WTC11 (cell line): ENCODE measurements at regions not wholly inside any gene's neighbourhood (a gene's known extent, or its start where the extent isn't known, plus 50 kb on each side); places are given as distances from the start of the nearest gene placed in this dataset.

Experiments
- ATAC-seq: fragments of 200-7000 bp; cut with Tn5 transposase; 2 replicates; pipeline ENCODE4 v1.10.0; 2021; ENCODE audit warnings: mild to moderate bottlenecking, moderate library complexity
- CTCF ChIA-PET: fragments of 300-600 bp; sonication (Branson Sonifier 250); formaldehyde crosslinking; loops from one replicate; lab custom pipeline; 2021; ENCODE audit warnings: antibody characterized with exemption; lab: Charles Lee
- POLR2A ChIA-PET: fragments of 350-600 bp; sonication (Branson Sonifier 250); formaldehyde crosslinking; loops from one replicate; lab custom pipeline; 2021; ENCODE audit warnings: antibody characterized with exemption; lab: Charles Lee
- DNase-seq: peaks from one replicate; pipeline ENCODE4 v3.0.0; 2021; ENCODE audit warnings: low spot score
- H3K27ac Mint-ChIP-seq: 2 replicates; pipeline ENCODE4 v1.8.0; 2021; ENCODE audit warnings: mixed read lengths
- H3K27me3 Mint-ChIP-seq: 2 replicates; pipeline ENCODE4 v1.8.0; 2021; ENCODE audit warnings: low read depth, mild to moderate bottlenecking, moderate library complexity, mixed read lengths
- H3K36me3 Mint-ChIP-seq: 2 replicates; pipeline ENCODE4 v1.8.0; 2021; ENCODE audit warnings: mixed read lengths
- H3K4me1 Mint-ChIP-seq: 2 replicates; pipeline ENCODE4 v1.8.0; 2022; ENCODE audit warnings: mixed read lengths
- H3K4me3 Mint-ChIP-seq: 2 replicates; pipeline ENCODE4 v1.8.0; 2021; ENCODE audit warnings: mild to moderate bottlenecking, moderate library complexity, mixed read lengths
- H3K9me3 Mint-ChIP-seq: 2 replicates; pipeline ENCODE4 v1.8.0; 2021; ENCODE audit warnings: mixed read lengths
- AFF4 ChIP-seq: sonication (generic); formaldehyde crosslinking; IDR thresholded peaks from 2 replicates; pipeline ENCODE4 v1.8.1; 2023; ENCODE audit warnings: mild to moderate bottlenecking, missing genetic modification reagents, borderline replicate concordance
- ATF3 ChIP-seq: sonication (generic); formaldehyde crosslinking; conservative IDR thresholded peaks from 2 replicates; pipeline ENCODE4 v1.8.1; 2022; ENCODE audit warnings: mild to moderate bottlenecking, missing genetic modification reagents
- CREB1 ChIP-seq: sonication (generic); formaldehyde crosslinking; IDR thresholded peaks from 2 replicates; pipeline ENCODE4 v1.8.0; 2023; ENCODE audit warnings: mild to moderate bottlenecking, missing genetic modification reagents
- EMX1 ChIP-seq: fragments of 250-450 bp; sonication (Bioruptor Pico); IDR thresholded peaks from 2 replicates; pipeline ENCODE4 v1.8.0; 2021; ENCODE audit warnings: mild to moderate bottlenecking
- ETV6 ChIP-seq: sonication (generic); formaldehyde crosslinking; IDR thresholded peaks from 2 replicates; pipeline ENCODE4 v1.8.1; 2022; ENCODE audit warnings: mild to moderate bottlenecking, missing genetic modification reagents
- FOXJ3 ChIP-seq: sonication (generic); formaldehyde crosslinking; IDR thresholded peaks from 2 replicates; pipeline ENCODE4 v1.9.0; 2021; ENCODE audit warnings: missing genetic modification reagents, mild to moderate bottlenecking, borderline replicate concordance
- FOXP4 ChIP-seq: sonication (generic); formaldehyde crosslinking; IDR thresholded peaks from 2 replicates; pipeline ENCODE4 v1.8.0; 2022; ENCODE audit warnings: mild to moderate bottlenecking, missing genetic modification reagents
- GABPB1 ChIP-seq: sonication (generic); formaldehyde crosslinking; IDR thresholded peaks from 2 replicates; pipeline ENCODE4 v1.8.1; 2023; ENCODE audit warnings: mild to moderate bottlenecking, missing genetic modification reagents
- NFATC4 ChIP-seq: fragments of 250-450 bp; sonication (Bioruptor Pico); IDR thresholded peaks from 2 replicates; pipeline ENCODE4 v1.9.0; 2021; ENCODE audit warnings: mild to moderate bottlenecking
- RORB ChIP-seq: fragments of 250-450 bp; sonication (Bioruptor Pico); IDR thresholded peaks from 2 replicates; pipeline ENCODE4 v1.9.0; 2021; ENCODE audit warnings: mild to moderate bottlenecking
- SMAD4 ChIP-seq: sonication (generic); formaldehyde crosslinking; IDR thresholded peaks from 2 replicates; pipeline ENCODE4 v1.8.0; 2022; ENCODE audit warnings: mild to moderate bottlenecking, missing genetic modification reagents
- STAT6 ChIP-seq: sonication (generic); formaldehyde crosslinking; conservative IDR thresholded peaks from 2 replicates; pipeline ENCODE4 v1.8.1; 2023; ENCODE audit warnings: mild to moderate bottlenecking, low read depth, missing genetic modification reagents, moderate library complexity
- TCF7 ChIP-seq: sonication (generic); formaldehyde crosslinking; IDR thresholded peaks from 2 replicates; pipeline ENCODE4 v1.8.0; 2022; ENCODE audit warnings: mild to moderate bottlenecking, low read depth, missing genetic modification reagents, moderate library complexity
- ZNF138 ChIP-seq: sonication (generic); formaldehyde crosslinking; conservative IDR thresholded peaks from 2 replicates; pipeline ENCODE4 v1.8.1; 2022; ENCODE audit warnings: mild to moderate bottlenecking, moderate library complexity, missing genetic modification reagents
- ZNF219 ChIP-seq: sonication (generic); formaldehyde crosslinking; IDR thresholded peaks from 2 replicates; pipeline ENCODE4 v1.8.0; 2023; ENCODE audit warnings: missing genetic modification reagents, mild to moderate bottlenecking, borderline replicate concordance
- ZNF423 ChIP-seq: fragments of 250-450 bp; sonication (Bioruptor Pico); IDR thresholded peaks from 2 replicates; pipeline ENCODE4 v2.1.2; 2022; ENCODE audit warnings: mild to moderate bottlenecking, moderate library complexity
- TF ChIP-seq, protein P1 (sequence below): sonication (generic); formaldehyde crosslinking; IDR thresholded peaks from 2 replicates; pipeline ENCODE4 v1.8.1; 2022; ENCODE audit warnings: mild to moderate bottlenecking, moderate library complexity, missing genetic modification reagents
- TF ChIP-seq, protein P2 (sequence below): sonication (generic); formaldehyde crosslinking; IDR thresholded peaks from 2 replicates; pipeline ENCODE4 v1.8.1; 2023; ENCODE audit warnings: mild to moderate bottlenecking, missing genetic modification reagents
- TF ChIP-seq, protein P3 (sequence below): sonication (generic); formaldehyde crosslinking; IDR thresholded peaks from 2 replicates; pipeline ENCODE4 v1.8.0; 2023; ENCODE audit warnings: missing genetic modification reagents

DNA sequence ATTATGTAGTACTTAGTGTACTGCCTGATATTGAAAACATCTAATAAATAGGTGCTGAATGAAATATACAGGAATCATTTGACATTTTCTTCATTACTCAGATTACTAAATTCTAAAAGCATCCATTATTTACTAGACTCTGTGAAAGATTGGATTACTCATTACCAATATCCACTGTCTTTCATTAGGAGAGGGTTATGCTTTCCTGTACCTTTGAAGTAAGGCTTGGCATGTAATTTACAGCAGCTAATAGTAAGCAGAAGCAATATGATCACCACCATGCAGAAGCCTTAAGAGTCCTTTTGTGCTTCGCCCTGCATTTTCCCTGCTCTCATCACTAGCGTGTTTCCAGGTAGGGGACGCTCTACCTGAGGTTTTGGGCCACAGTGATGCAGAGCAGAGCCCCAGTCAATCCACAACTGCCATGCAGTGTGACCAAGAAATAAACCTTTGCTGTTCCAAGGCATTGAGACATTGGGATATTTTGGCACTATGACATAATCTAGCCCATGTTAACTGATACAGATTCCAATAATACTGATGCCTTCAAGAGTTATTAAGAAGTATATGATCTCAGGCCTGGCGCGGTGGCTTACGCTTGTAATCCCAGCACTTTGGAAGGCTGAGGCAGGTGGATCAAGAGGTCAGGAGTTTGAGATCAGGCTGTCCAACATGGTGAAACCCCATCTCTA, 502.8 kb upstream of the MARCKS start:
- H3K4me3 Mint-ChIP-seq, result no peak overlapping the region
- no peaks in the 10 kb centered on the region for H3K9me3 Mint-ChIP-seq
- H3K27ac Mint-ChIP-seq, result no peak overlapping the region
- DNase-seq (no peak), ATAC-seq (no peak)
- H3K4me1 Mint-ChIP-seq, result no peaks in the 10 kb centered on the region; the same call in none of the 2 replicates
- no peaks in the 10 kb centered on the region for H3K27me3 Mint-ChIP-seq
- no peaks in the 10 kb centered on the region for H3K36me3 Mint-ChIP-seq
- ChIA-PET POLR2A (no interaction called here), CTCF (no interaction called here)
- TF ChIP-seq ETV6 (CRISPR knock-in tag) (no peak), FOXP4 (CRISPR knock-in tag) (no peak), NFATC4 (CRISPR knock-in tag) (no peak), ZNF138 (CRISPR knock-in tag) (no peak), FOXJ3 (CRISPR knock-in tag) (no peak)
- TF ChIP-seq, protein P1, sequence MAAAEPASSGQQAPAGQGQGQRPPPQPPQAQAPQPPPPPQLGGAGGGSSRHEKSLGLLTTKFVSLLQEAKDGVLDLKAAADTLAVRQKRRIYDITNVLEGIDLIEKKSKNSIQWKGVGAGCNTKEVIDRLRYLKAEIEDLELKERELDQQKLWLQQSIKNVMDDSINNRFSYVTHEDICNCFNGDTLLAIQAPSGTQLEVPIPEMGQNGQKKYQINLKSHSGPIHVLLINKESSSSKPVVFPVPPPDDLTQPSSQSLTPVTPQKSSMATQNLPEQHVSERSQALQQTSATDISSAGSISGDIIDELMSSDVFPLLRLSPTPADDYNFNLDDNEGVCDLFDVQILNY, result no peak
- TF ChIP-seq, protein P2, sequence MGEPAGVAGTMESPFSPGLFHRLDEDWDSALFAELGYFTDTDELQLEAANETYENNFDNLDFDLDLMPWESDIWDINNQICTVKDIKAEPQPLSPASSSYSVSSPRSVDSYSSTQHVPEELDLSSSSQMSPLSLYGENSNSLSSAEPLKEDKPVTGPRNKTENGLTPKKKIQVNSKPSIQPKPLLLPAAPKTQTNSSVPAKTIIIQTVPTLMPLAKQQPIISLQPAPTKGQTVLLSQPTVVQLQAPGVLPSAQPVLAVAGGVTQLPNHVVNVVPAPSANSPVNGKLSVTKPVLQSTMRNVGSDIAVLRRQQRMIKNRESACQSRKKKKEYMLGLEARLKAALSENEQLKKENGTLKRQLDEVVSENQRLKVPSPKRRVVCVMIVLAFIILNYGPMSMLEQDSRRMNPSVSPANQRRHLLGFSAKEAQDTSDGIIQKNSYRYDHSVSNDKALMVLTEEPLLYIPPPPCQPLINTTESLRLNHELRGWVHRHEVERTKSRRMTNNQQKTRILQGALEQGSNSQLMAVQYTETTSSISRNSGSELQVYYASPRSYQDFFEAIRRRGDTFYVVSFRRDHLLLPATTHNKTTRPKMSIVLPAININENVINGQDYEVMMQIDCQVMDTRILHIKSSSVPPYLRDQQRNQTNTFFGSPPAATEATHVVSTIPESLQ (CRISPR knock-in tag), result no peak
- TF ChIP-seq, protein P3, sequence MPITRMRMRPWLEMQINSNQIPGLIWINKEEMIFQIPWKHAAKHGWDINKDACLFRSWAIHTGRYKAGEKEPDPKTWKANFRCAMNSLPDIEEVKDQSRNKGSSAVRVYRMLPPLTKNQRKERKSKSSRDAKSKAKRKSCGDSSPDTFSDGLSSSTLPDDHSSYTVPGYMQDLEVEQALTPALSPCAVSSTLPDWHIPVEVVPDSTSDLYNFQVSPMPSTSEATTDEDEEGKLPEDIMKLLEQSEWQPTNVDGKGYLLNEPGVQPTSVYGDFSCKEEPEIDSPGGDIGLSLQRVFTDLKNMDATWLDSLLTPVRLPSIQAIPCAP (CRISPR knock-in tag), result no peak

DNA sequence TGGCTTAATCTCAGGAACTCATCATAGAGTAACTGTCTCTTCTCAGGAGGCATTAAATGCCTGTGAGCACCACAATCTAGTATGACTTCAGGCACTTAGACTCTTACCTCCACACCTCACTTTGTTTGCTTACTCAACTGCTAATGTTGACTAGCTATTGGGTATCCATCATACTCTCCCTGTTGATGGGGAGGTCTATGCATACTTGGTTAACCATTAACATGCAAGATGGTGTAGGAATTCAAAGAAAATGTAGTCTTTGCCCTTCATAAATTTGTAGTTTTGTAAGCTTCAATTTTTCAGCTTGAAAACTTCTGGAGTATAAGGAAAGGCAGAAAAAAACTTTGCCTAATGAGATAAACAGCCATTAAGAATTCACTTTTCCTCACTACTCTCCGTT, 501.0 kb upstream of the MARCKS start:
- Mint-ChIP-seq H3K36me3 (no peaks in the 10 kb centered on the region), H3K4me3 (no peak overlapping the region), H3K4me1 (peaks cover 14% of the 10 kb centered on the region), H3K9me3 (no peaks in the 10 kb centered on the region), H3K27me3 (no peaks in the 10 kb centered on the region), H3K27ac (no peak overlapping the region)
- no peak for DNase-seq
- POLR2A ChIA-PET, result no interaction called here
- CTCF ChIA-PET, result no interaction called here
- no peak for ATAC-seq
- TF ChIP-seq ATF3 (CRISPR knock-in tag), result no peak
- TF ChIP-seq GABPB1 (CRISPR knock-in tag), result 0 out of 2 replicates have a peak, but pooled peaks have one; percentile 32

- ATAC-seq (no peak), DNase-seq (no peak)
- ChIA-PET POLR2A (no interaction called here), CTCF (no interaction called here)
- Mint-ChIP-seq H3K4me1 (peaks cover 21% of the 10 kb centered on the region), H3K36me3 (no peaks in the 10 kb centered on the region), H3K27ac (no peak overlapping the region), H3K9me3 (no peaks in the 10 kb centered on the region), H3K27me3 (no peaks in the 10 kb centered on the region), H3K4me3 (no peak overlapping the region)
- no peak for TF ChIP-seq RORB (CRISPR knock-in tag)
- no peak for TF ChIP-seq ZNF219
- no peak for TF ChIP-seq SMAD4 (CRISPR knock-in tag)
- TF ChIP-seq ZNF423, result no peak
- no peak for TF ChIP-seq TCF7
- TF ChIP-seq AFF4, result no peak
- no peak for TF ChIP-seq CREB1 (CRISPR knock-in tag)
- no peak for TF ChIP-seq EMX1
- no peak for TF ChIP-seq STAT6 (CRISPR knock-in tag)
Measured at GRCh38 chr6:113357041-113357440, 500.1 kb upstream of the MARCKS start.
